H1 (cell line): ENCODE measurements at regions not wholly inside any gene's neighbourhood (a gene's known extent, or its start where the extent isn't known, plus 50 kb on each side); places are given as distances from the start of the nearest gene placed in this dataset.

Experiments
- CTCF ChIA-PET: fragments of 300-600 bp; sonication (Branson Sonifier 250); formaldehyde crosslinking; loops from one replicate; lab custom pipeline; 2021; ENCODE audit not compliant: partially characterized antibody; lab: Charles Lee
- POLR2A ChIA-PET: fragments of 300-600 bp; sonication (Branson Sonifier 250); formaldehyde crosslinking; loops from one replicate; lab custom pipeline; 2021; ENCODE audit warnings: inconsistent platforms; ENCODE audit not compliant: partially characterized antibody; lab: Charles Lee
- DNase-seq, 2 experiments: peaks; one replicate each; pipeline versions ENCODE4 v3.0.0 to v3.0.0-alpha.2; 2010 to 2022; ENCODE audit warnings: low spot score in 2 of 2, low read depth in 1 of 2, mixed read lengths in 1 of 2
- FAIRE-seq: peaks from 2 replicates; lab custom pipeline; 2011; peaks lifted over from hg19 to GRCh38; lab: Jason Lieb, UNC
- H2AFZ ChIP-seq: 2 replicates; pipeline ENCODE4 v1.8.1; 2012; ENCODE audit warnings: low read length, inconsistent platforms
- H2AK5ac ChIP-seq: 2 replicates; pipeline ENCODE4 v1.6.1; 2013; ENCODE audit warnings: low read depth, low read length
- H2BK120ac ChIP-seq: replicated peaks from 2 replicates; pipeline ENCODE3; 2013; ENCODE audit warnings: low read depth, low read length, inconsistent platforms
- H2BK12ac ChIP-seq: 2 replicates; pipeline ENCODE4 v1.6.1; 2013; ENCODE audit warnings: low read depth, low read length
- H2BK15ac ChIP-seq: 2 replicates; pipeline ENCODE4 v1.6.1; 2013; ENCODE audit warnings: low read length
- H2BK20ac ChIP-seq: 2 replicates; pipeline ENCODE4 v1.6.1; 2013; ENCODE audit warnings: low read length
- H2BK5ac ChIP-seq: 2 replicates; pipeline ENCODE4 v1.6.1; 2013; ENCODE audit warnings: low read depth, low read length
- H3K14ac ChIP-seq: 2 replicates; pipeline ENCODE4 v1.6.1; 2013; ENCODE audit warnings: inconsistent platforms; ENCODE audit not compliant: insufficient read length
- H3K18ac ChIP-seq: 2 replicates; pipeline ENCODE4 v1.6.1; 2013; ENCODE audit warnings: low read length; ENCODE audit errors: extremely low read depth
- H3K23ac ChIP-seq: 2 replicates; pipeline ENCODE4 v1.6.1; 2013; ENCODE audit warnings: inconsistent platforms; ENCODE audit not compliant: insufficient read length
- H3K23me2 ChIP-seq: 2 replicates; pipeline ENCODE4 v1.6.1; 2013; ENCODE audit warnings: low read depth, low read length
- H3K27ac ChIP-seq: 2 replicates; pipeline ENCODE4 v1.6.1; 2011; ENCODE audit warnings: low read depth, low read length, inconsistent platforms
- H3K27me3 ChIP-seq, 4 experiments: replicated peaks in 1 of 4; 1 replicate in 1 of 4; 2 replicates in 3 of 4; pipeline versions ENCODE4 v1.6.1 to v1.8.1; 2011 to 2013; ENCODE audit warnings: low read length in 3 of 4, mild to moderate bottlenecking in 3 of 4, inconsistent platforms in 2 of 4, mixed read lengths in 2 of 4, moderate library complexity in 1 of 4; ENCODE audit not compliant: control insufficient read depth in 3 of 4, insufficient read depth in 3 of 4; ENCODE audit errors: extremely low read depth in 1 of 4
- H3K36me3 ChIP-seq, 4 experiments: 2 replicates each; pipeline versions ENCODE4 v1.6.1 to v1.8.1; 2011 to 2013; ENCODE audit warnings: mild to moderate bottlenecking in 4 of 4, low read length in 3 of 4, moderate library complexity in 2 of 4, control low read depth in 1 of 4, inconsistent platforms in 1 of 4; ENCODE audit not compliant: insufficient read depth in 4 of 4, control insufficient read depth in 2 of 4
- H3K4ac ChIP-seq: replicated peaks from 2 replicates; pipeline ENCODE3; 2013; ENCODE audit warnings: low read length, low read depth, mixed read lengths, inconsistent platforms; ENCODE audit not compliant: insufficient read length
- H3K4me1 ChIP-seq, 4 experiments: replicated peaks in 1 of 4; 1 replicate in 1 of 4; 2 replicates in 3 of 4; pipeline versions ENCODE4 v1.6.1 to v1.8.1; 2011 to 2013; ENCODE audit warnings: low read length in 3 of 4, inconsistent platforms in 2 of 4, mixed read lengths in 1 of 4; ENCODE audit not compliant: insufficient read depth in 4 of 4, control insufficient read depth in 3 of 4
- H3K4me2 ChIP-seq, 2 experiments: 2 replicates each; pipeline versions ENCODE4 v1.6.1 to v1.8.1; 2011 to 2013; ENCODE audit warnings: low read depth in 2 of 2, low read length in 2 of 2, control low read depth in 1 of 2, inconsistent platforms in 1 of 2, mild to moderate bottlenecking in 1 of 2; ENCODE audit not compliant: insufficient read depth in 1 of 2
- H3K4me3 ChIP-seq, 4 experiments: fragments of 200-600, 300-600 bp in 1 of 4; sonication (generic), shearing (Covaris generic), sonication (Bioruptor Twin) in 1 of 4; 2 replicates each; pipeline versions ENCODE4 v1.5.1 to v1.8.1; 2011 to 2016; ENCODE audit warnings: low read length in 4 of 4, low read depth in 3 of 4, control low read depth in 2 of 4, inconsistent platforms in 2 of 4, mild to moderate bottlenecking in 2 of 4, mixed read lengths in 1 of 4, moderate library complexity in 1 of 4; ENCODE audit not compliant: insufficient read depth in 2 of 4; ENCODE audit errors: extremely low read depth in 1 of 4
- H3K56ac ChIP-seq: replicated peaks from 2 replicates; pipeline ENCODE3; 2013; ENCODE audit warnings: low read depth, mild to moderate bottlenecking, mixed read lengths, low read length, inconsistent platforms; ENCODE audit not compliant: insufficient read length
- H3K79me1 ChIP-seq: 2 replicates; pipeline ENCODE4 v1.6.1; 2013; ENCODE audit warnings: low read depth, low read length, control low read depth
- H3K79me2 ChIP-seq, 2 experiments: 2 replicates each; pipeline versions ENCODE4 v1.6.1 to v1.8.1; 2012 to 2013; ENCODE audit warnings: low read length in 2 of 2, mild to moderate bottlenecking in 2 of 2, inconsistent platforms in 1 of 2; ENCODE audit not compliant: insufficient read depth in 2 of 2, control insufficient read depth in 1 of 2
- H3K9ac ChIP-seq, 4 experiments: replicated peaks in 1 of 4; 1 replicate in 1 of 4; 2 replicates in 3 of 4; pipeline versions ENCODE4 v1.6.1 to v1.8.1; 2011 to 2013; ENCODE audit warnings: low read depth in 3 of 4, low read length in 3 of 4, control low read depth in 2 of 4, mild to moderate bottlenecking in 2 of 4, moderate library complexity in 2 of 4, inconsistent platforms in 1 of 4; ENCODE audit errors: extremely low read depth in 1 of 4
- H3K9me3 ChIP-seq, 2 experiments: 2 replicates each; pipeline versions ENCODE4 v1.6.1 to v1.8.1; 2012 to 2013; ENCODE audit warnings: mild to moderate bottlenecking in 2 of 2, moderate library complexity in 2 of 2, control low read depth in 1 of 2, inconsistent platforms in 1 of 2, low read depth in 1 of 2, low read length in 1 of 2, mixed read lengths in 1 of 2; ENCODE audit not compliant: insufficient read depth in 2 of 2
- H4K20me1 ChIP-seq, 2 experiments: replicated peaks in 1 of 2; 2 replicates each; pipeline versions ENCODE3 to v1.8.1; 2011 to 2013; ENCODE audit warnings: inconsistent platforms in 2 of 2, low read length in 2 of 2, mild to moderate bottlenecking in 1 of 2; ENCODE audit not compliant: insufficient read depth in 2 of 2, control insufficient read depth in 1 of 2
- H4K5ac ChIP-seq: 2 replicates; pipeline ENCODE4 v1.6.1; 2013; ENCODE audit warnings: low read length, low read depth, mixed read lengths, inconsistent platforms; ENCODE audit not compliant: insufficient read length
- H4K8ac ChIP-seq: 2 replicates; pipeline ENCODE4 v1.8.0; 2013; ENCODE audit warnings: mild to moderate bottlenecking, moderate library complexity, low read length, inconsistent platforms; ENCODE audit not compliant: insufficient read depth; ENCODE audit errors: extremely low read depth
- H4K91ac ChIP-seq: replicated peaks from 2 replicates; pipeline ENCODE3; 2013; ENCODE audit warnings: low read length, mixed read lengths, inconsistent platforms; ENCODE audit not compliant: insufficient read length
- CEBPB ChIP-seq: IDR thresholded peaks from 2 replicates; pipeline ENCODE4 v1.6.1; 2012; ENCODE audit warnings: low read depth, low read length
- WGBS, 2 experiments: shearing (Covaris generic) in 1 of 2; methylation state at CpG; one replicate each; pipeline versions ENCODE4 v1.1.6 to v1.1.7; 2013 to 2015; ENCODE audit warnings: low lambda C conversion rate in 2 of 2, mixed read lengths in 2 of 2, inconsistent platforms in 1 of 2, low coverage in 1 of 2, missing lambda C conversion rate in 1 of 2; ENCODE audit not compliant: insufficient replicate concordance in 2 of 2, insufficient coverage in 1 of 2, insufficient read length in 1 of 2; ENCODE audit errors: extremely low coverage in 1 of 2, missing lambda C conversion rate in 1 of 2; 5-methylcytosine and 5-hydroxymethylcytosine counted together

DNA sequence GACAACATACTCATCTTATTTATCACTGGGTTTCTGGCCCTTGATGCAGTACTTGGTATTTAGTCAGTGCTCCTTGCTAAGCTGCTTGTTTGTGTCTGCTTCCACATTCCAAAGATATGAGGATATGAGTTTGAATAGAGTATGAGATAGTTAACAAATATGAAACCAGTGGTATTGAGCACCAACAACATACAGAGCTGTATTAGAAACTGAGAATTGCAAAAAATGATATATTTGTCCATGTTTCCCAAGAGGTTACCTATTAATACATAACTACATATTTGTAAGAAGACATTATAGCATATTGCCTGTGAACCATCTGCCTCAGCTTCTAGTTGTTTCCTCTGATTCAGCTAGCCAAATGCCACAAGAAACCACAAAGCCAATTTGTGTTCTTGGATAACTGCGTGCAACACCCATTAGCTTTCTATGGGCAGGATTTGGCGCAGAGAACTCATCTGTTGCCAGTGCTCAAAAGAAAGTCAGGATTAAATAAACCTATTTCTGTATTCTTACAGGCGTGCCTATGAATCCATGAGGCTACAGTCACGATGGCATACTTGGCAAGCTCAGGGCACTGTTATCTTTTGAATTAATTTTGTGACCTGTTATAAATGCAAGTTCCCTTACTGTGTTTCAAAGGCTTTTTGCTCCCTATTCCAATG is 194.4 kb downstream of the MAP2K6 start:
- Histone ChIP-seq H3K14ac (no peak overlapping the region), H2BK5ac (no peak overlapping the region), H3K4ac (no peak overlapping the region), H3K79me2 (no peaks in the 10 kb centered on the region), H2BK12ac (no peak overlapping the region), H3K9ac (no peak overlapping the region), H4K5ac (no peak overlapping the region), H2BK20ac (peak overlapping the region; percentile 7; the same call in 1 of the 2 replicates), H3K27ac (no peak overlapping the region), H4K20me1 (no peaks in the 10 kb centered on the region), H2BK15ac (no peak overlapping the region), H3K23ac (no peak overlapping the region), H4K91ac (no peak overlapping the region), H3K27me3 (no peaks in the 10 kb centered on the region), H2AFZ (no peak overlapping the region; the same call in 1 of the 2 replicates), H3K56ac (no peak overlapping the region), H3K9me3 (no peaks in the 10 kb centered on the region), H3K36me3 (no peaks in the 10 kb centered on the region), H3K18ac (no peak overlapping the region), H2AK5ac (no peak overlapping the region), H3K4me3 (no peak overlapping the region), H3K79me1 (no peaks in the 10 kb centered on the region), H4K8ac (no peak overlapping the region), H3K4me2 (no peak overlapping the region), H3K23me2 (no peaks in the 10 kb centered on the region), H2BK120ac (no peak overlapping the region), H3K4me1 (peaks cover 0 to 3% (median 1%) of the 10 kb centered on the region in 4 experiments; a peak in 3 of 7 replicates)
- DNase-seq (no peak), FAIRE-seq (no peak)
- WGBS, 2 experiments = 90% methylated on average over 4 of the region's 4 CpGs; no CpG with 5 or more reads in 1 of the 2 experiments
- ChIA-PET CTCF (interaction anchor here (0.6 to 4.9 kb wide), 46 partner anchors 9 to 1821 kb away, joined by 3 to 59 read pairs (median 4); no protein-coding TSS in a partner anchor), POLR2A (no interaction called here)
- no peak for TF ChIP-seq CEBPB
